Stomach (tissue), 4 donors: ENCODE measurements at regions not wholly inside any gene's neighbourhood (a gene's known extent, or its start where the extent isn't known, plus 50 kb on each side); places are given as distances from the start of the nearest gene placed in this dataset.

Source experiments
- CTCF ChIP-seq, 7 experiments: fragments of 450-650 bp in 4 of 7; fragments of 200-600 bp in 3 of 7; sonication (generic) in 3 of 7; IDR thresholded peaks; one replicate each; pipeline ENCODE4 v1.5.1; 2016 to 2019; ENCODE audit warnings: antibody characterized with exemption in 7 of 7, control low read depth in 2 of 7, mild to moderate bottlenecking in 1 of 7
- POLR2AphosphoS5 ChIP-seq, 3 donors: sonication (generic); formaldehyde crosslinking; IDR thresholded peaks; one replicate each; pipeline ENCODE4 v1.6.1; 2016; ENCODE audit warnings: antibody characterized with exemption in 3 of 3

- TF ChIP-seq CTCF (IDR thresholded peaks at IDR 0.05), result no peak
- no peak for TF ChIP-seq POLR2AphosphoS5 (IDR thresholded peaks at IDR 0.05)
Observed at GRCh38 chr2:142180820-142181533, 50.2 kb upstream of the LRP1B start.
